Heart right ventricle (tissue), 16 donors: ENCODE measurements at regions not wholly inside any gene's neighbourhood (a gene's known extent, or its start where the extent isn't known, plus 50 kb on each side); places are given as distances from the start of the nearest gene placed in this dataset.

ENCODE experiments used
- ATAC-seq, 8 donors: fragments of 200-7000 bp; cut with Tn5 transposase; one replicate each; pipeline ENCODE4 v1.9.1; 2020; ENCODE audit warnings: mild to moderate bottlenecking in 8 of 8, moderate library complexity in 8 of 8, moderate number of reproducible peaks in 1 of 8
- DNase-seq, 2 donors: peaks; one replicate each; pipeline ENCODE4 v3.0.0-alpha.2; 2020
- H3K27ac ChIP-seq, 10 donors: fragments of 200-600 bp; sonication (generic) in 2 of 10; one replicate each; pipeline versions ENCODE4 v1.5.0 to v1.8.0; 2020 to 2022; ENCODE audit warnings: mild to moderate bottlenecking in 3 of 10
- H3K27me3 ChIP-seq, 7 donors: fragments of 200-600 bp; one replicate each; pipeline ENCODE4 v1.8.0; 2021 to 2022; ENCODE audit warnings: mild to moderate bottlenecking in 2 of 7
- H3K36me3 ChIP-seq, 9 donors: fragments of 200-600 bp; sonication (generic) in 1 of 9; one replicate each; pipeline versions ENCODE4 v1.5.0 to v1.8.0; 2020 to 2022; ENCODE audit warnings: mild to moderate bottlenecking in 2 of 9
- H3K4me1 ChIP-seq, 9 donors: fragments of 200-600 bp; sonication (generic) in 1 of 9; one replicate each; pipeline versions ENCODE4 v1.5.0 to v1.8.0; 2020 to 2022; ENCODE audit warnings: mild to moderate bottlenecking in 4 of 9
- H3K4me3 ChIP-seq, 10 donors: fragments of 200-600 bp; sonication (generic) in 2 of 10; one replicate each; pipeline versions ENCODE4 v1.5.0 to v1.8.0; 2020 to 2022; ENCODE audit warnings: mild to moderate bottlenecking in 7 of 10, moderate library complexity in 2 of 10
- H3K9me3 ChIP-seq, 11 donors: fragments of 200-600 bp in 10 of 11; sonication (generic) in 2 of 11; one replicate each; pipeline versions ENCODE4 v1.5.0 to v1.8.0; 2013 to 2022; ENCODE audit warnings: mild to moderate bottlenecking in 2 of 11, control low read depth in 1 of 11, moderate library complexity in 1 of 11
- WGBS, 2 donors: extraction: QIAGEN DNeasy Blood & Tissue Kit; methylation state at CpG; one replicate each; pipeline ENCODE4 v1.1.7; 2013; ENCODE audit warnings: inconsistent platforms in 1 of 2; 5-methylcytosine and 5-hydroxymethylcytosine counted together
- intact Hi-C, 10 donors: fragments of 100-400 bp; cut with DNase I; formaldehyde crosslinking; loops; one replicate each; pipeline versions ENCODE4 v1.11.1 to v1.14.2; 2022
- TF ChIP-seq, protein P1 (sequence below), 9 donors: fragments of 200-600 bp; sonication (generic) in 2 of 9; IDR thresholded peaks; one replicate each; pipeline versions ENCODE4 v1.5.0 to v1.8.0; 2021 to 2022; ENCODE audit warnings: antibody characterized with exemption in 9 of 9, mild to moderate bottlenecking in 5 of 9, moderate library complexity in 1 of 9
- donor health status: Arrhythmogenic right ventricular cardiomyopathy.
- donor health status: ischemic (EF 13 %, LVEDD 7.1; RV severe dilation, severe dysfunction).
- donor health status: healthy with polysubstance abuse.
- donor health status: DM: no; HTN: yes; CAD: no.
- donor health status: DM: no; HTN: no; CAD: no.
- donor health status: ischemic (EF 25% LVEDD 6.9; RV normal size, moderate dysfunction).
- donor health status: ischemic (EF 25% LVEDD 5.7; RV mildly dilated, moderate dysfunction).
- donor health status: healthy.
- donor health status: DM: yes; HTN: yes; CAD: no.
- donor health status: Ischemic cardiomyopathy.
- donor health status: ischemic (EF 35%, LVEDD 5.7; RV mildly dilated, moderate dysfunction).
- donor health status: nonischemic (EF 11% LVEDD 7.7; RV severe dilation, severe dysfunction).
- donor health status: DM: yes; HTN: yes; CAD: no.
- donor health status: PGD.
- donor health status: ischemic (EF 29% LVEDD 5.4; RV normal size, mild dysfunction).
- donor health status: nonischemic (EF 23%, LVEDD 6.1; RV moderate dilation, normal function).

GRCh38 chr18:23352042-23352441 lies 101.0 kb upstream of the RIOK3 start:
- 95 to 98% methylated on average over 2 of the region's 2 CpGs for WGBS, 2 donors
- H3K27ac ChIP-seq, result no peak overlapping the region
- H3K27me3 ChIP-seq, result no peaks in the 10 kb centered on the region
- H3K4me1 ChIP-seq, result peaks cover 0 to 16% (median 9%) of the 10 kb centered on the region in 9 donors
- ATAC-seq (no peak), DNase-seq (no peak)
- intact Hi-C loops, result loop anchor here in 7 of 10 donors (10.0 kb wide), 5 partner anchors 77 to 327 kb away; partner anchors contain the start of gene CABLES1 (in 1 of the 7)
- H3K9me3 ChIP-seq, result peaks cover 0 to 12% (median 0%) of the 10 kb centered on the region in 11 donors
- H3K36me3 ChIP-seq, result peaks cover 0 to 36% (median 0%) of the 10 kb centered on the region in 9 donors
- TF ChIP-seq, protein P1, sequence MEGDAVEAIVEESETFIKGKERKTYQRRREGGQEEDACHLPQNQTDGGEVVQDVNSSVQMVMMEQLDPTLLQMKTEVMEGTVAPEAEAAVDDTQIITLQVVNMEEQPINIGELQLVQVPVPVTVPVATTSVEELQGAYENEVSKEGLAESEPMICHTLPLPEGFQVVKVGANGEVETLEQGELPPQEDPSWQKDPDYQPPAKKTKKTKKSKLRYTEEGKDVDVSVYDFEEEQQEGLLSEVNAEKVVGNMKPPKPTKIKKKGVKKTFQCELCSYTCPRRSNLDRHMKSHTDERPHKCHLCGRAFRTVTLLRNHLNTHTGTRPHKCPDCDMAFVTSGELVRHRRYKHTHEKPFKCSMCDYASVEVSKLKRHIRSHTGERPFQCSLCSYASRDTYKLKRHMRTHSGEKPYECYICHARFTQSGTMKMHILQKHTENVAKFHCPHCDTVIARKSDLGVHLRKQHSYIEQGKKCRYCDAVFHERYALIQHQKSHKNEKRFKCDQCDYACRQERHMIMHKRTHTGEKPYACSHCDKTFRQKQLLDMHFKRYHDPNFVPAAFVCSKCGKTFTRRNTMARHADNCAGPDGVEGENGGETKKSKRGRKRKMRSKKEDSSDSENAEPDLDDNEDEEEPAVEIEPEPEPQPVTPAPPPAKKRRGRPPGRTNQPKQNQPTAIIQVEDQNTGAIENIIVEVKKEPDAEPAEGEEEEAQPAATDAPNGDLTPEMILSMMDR (IDR thresholded peaks at IDR 0.05), result no peak
- no peak overlapping the region for H3K4me3 ChIP-seq

DNA sequence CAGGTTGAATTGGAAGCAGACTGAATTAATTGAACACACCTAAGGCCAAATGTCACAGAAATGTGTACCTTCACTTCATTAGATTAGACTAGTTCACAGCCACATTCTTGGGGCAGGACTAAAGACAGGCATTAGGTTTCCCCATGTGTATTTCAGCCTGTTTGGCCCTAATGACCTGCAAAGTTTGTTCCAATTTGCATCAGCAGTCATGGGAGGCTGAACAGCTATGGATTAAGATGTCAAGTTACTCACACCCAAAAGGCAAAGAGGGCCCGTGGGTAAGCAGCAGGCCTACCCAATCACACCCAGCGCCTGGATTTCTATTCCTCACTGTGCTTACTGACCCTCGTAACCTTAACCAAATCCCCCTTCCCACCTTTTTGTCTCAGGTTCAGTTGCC lies 99.6 kb upstream of the RIOK3 start:
- H3K36me3 ChIP-seq, result peaks cover 0 to 35% (median 0%) of the 10 kb centered on the region in 9 donors
- intact Hi-C loops, result loop anchor here in 7 of 10 donors (10.0 kb wide), 5 partner anchors 79 to 329 kb away; partner anchors contain the start of gene CABLES1 (in 1 of the 7)
- no peak overlapping the region for H3K4me3 ChIP-seq
- WGBS, 2 donors, result 65% methylated on average over 3 of the region's 3 CpGs
- ATAC-seq (no peak), DNase-seq (no peak)
- TF ChIP-seq, protein P1 (IDR thresholded peaks at IDR 0.05), result no peak
- H3K4me1 ChIP-seq, result peaks cover 4 to 30% (median 21%) of the 10 kb centered on the region in 9 donors
- no peaks in the 10 kb centered on the region for H3K27me3 ChIP-seq
- peaks cover 0 to 12% (median 0%) of the 10 kb centered on the region in 11 donors for H3K9me3 ChIP-seq
- H3K27ac ChIP-seq, result no peak overlapping the region

GRCh38 chr18:23354625-23355024 lies 98.5 kb upstream of the RIOK3 start:
- ATAC-seq, result no peak
- intact Hi-C loops, result loop anchor here in 9 of 10 donors (5.0 to 10.0 kb wide), 9 partner anchors 77 to 330 kb away; partner anchors contain the start of gene CABLES1 (in 1 of the 9)
- TF ChIP-seq, protein P1 (IDR thresholded peaks at IDR 0.05), result no peak
- no peak overlapping the region for H3K27ac ChIP-seq
- no peak overlapping the region for H3K4me3 ChIP-seq
- H3K9me3 ChIP-seq, result peaks cover 0 to 4% (median 0%) of the 10 kb centered on the region in 11 donors
- no peak for DNase-seq
- 84 to 90% methylated on average over 4 of the region's 4 CpGs for WGBS, 2 donors
- no peaks in the 10 kb centered on the region for H3K27me3 ChIP-seq
- H3K4me1 ChIP-seq, result peaks cover 6 to 40% (median 25%) of the 10 kb centered on the region in 9 donors
- H3K36me3 ChIP-seq, result peaks cover 0 to 27% (median 0%) of the 10 kb centered on the region in 9 donors

DNA sequence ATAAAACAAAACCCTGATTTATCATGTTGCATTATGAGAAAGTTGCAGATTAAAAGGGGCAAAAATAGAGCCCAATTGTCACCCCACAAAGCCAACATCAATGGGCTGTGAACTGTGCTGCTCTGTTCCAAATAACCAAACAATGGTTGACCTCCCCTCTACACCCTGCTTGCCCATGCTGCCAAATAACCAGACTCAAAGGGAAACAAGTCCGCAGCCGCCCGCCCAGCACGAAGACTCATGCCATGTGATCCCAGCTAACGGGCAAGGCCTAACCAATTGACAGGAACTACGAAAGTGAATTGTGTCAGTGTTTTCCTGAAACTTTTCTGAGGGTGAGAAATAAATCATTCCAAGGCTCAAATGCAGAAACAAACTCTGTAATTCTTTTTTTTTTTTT lies 97.9 kb upstream of the RIOK3 start:
- H3K4me1 ChIP-seq, result peaks cover 6 to 40% (median 25%) of the 10 kb centered on the region in 9 donors
- WGBS, 2 donors, result 81 to 84% methylated on average over 6 of the region's 6 CpGs
- H3K4me3 ChIP-seq, result no peak overlapping the region
- no peak overlapping the region for H3K27ac ChIP-seq
- H3K9me3 ChIP-seq, result no peaks in the 10 kb centered on the region
- intact Hi-C loops, result loop anchor here in 9 of 10 donors (5.0 to 10.0 kb wide), 9 partner anchors 78 to 330 kb away; partner anchors contain the start of gene CABLES1 (in 1 of the 9)
- peaks cover 0 to 21% (median 0%) of the 10 kb centered on the region in 9 donors for H3K36me3 ChIP-seq
- DNase-seq, result no peak
- no peaks in the 10 kb centered on the region for H3K27me3 ChIP-seq
- TF ChIP-seq, protein P1 (IDR thresholded peaks at IDR 0.05), result no peak
- no peak for ATAC-seq
